ENCODE measurements at regions not wholly inside any gene's neighbourhood (a gene's known extent, or its start where the extent isn't known, plus 50 kb on each side); places are given as distances from the start of the nearest gene placed in this dataset.

- TF ChIP-seq EP300 (IDR thresholded peaks at IDR 0.05; ENCODE audit: borderline replicate concordance) (no peak), CEBPB (IDR thresholded peaks at IDR 0.05) (no peak), RAD21 (IDR thresholded peaks at IDR 0.05; ENCODE audit: low read depth) (no peak), CREB1 (IDR thresholded peaks at IDR 0.05; ENCODE audit: low read depth) (no peak)
These were observed 1036.5 kb downstream of the TMEM182 start for GRCh38 chr2:103798291-103798690.
